GM18499 (cell line): ENCODE measurements at regions not wholly inside any gene's neighbourhood (a gene's known extent, or its start where the extent isn't known, plus 50 kb on each side); places are given as distances from the start of the nearest gene placed in this dataset.
"Not testable (repeated sequence)": the region's sequence is repeated elsewhere in the genome, so short reads cannot be mapped to it uniquely, and the experiment has no call there.

Source experiments
- ATAC-seq: cut with Tn5 transposase; IDR thresholded peaks from one replicate; pipeline ENCODE4 v1.9.1; 2021; ENCODE audit warnings: moderate number of reproducible peaks; ENCODE audit not compliant: insufficient read depth, unreplicated experiment

DNA sequence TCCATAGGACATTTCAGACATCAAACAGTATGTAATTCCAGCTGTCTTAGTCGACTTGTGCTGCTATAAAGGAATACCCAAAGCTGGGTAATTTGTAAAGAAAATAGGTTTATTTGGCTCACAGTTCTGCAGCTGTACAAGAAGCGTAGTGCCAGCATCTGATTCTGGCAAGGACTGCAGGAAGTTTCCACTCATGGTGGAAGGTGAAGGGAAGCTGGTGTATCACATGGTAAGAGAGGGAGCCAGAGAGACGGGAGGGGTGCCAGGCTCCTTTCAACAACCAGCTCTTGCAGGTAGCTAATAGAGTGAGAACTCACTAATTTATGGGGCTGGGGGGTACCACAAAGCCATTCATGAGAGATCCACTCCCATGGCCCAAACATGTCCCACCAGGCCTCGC, 253.0 kb upstream of the FGF13 start:
- no peak for ATAC-seq

DNA sequence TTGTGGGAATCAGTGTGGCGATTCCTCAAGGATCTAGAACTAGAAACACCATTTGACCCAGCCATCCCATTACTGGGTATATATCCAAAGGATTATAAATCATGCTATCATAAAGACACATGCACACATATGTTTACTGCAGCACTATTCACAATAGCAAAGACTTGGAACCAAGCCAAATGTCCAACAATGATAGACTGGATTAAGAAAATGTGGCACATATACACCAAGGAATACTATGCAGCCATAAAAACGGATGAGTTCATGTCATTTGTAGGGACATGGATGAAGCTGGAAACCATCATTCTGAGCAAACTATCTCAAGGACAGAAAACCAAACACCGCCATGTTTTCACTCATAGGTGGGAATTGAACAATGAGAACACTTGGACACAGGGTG, 250.9 kb upstream of the FGF13 start:
- not testable (repeated sequence) for ATAC-seq

DNA sequence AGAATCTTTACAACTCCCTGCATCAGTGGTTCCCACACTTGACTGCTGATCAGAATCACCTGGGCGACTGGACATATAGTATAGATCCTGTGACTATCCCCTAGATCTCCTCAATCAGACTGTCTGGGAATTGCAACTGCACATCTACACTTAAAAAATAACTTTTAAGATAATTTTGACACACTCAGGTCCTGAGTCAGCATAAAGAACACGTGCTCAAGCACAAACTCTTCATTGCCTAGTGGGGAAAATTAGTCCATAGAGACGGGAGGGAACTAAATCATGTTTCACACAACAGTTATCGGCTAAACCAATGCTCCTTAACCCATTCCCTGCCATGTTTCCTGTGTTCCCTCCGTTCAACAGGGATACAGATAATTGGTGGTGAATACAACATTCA, 243.5 kb upstream of the FGF13 start:
- ATAC-seq, result no peak

GRCh38 chrX:138946926-138947325, 235.4 kb upstream of the FGF13 start:
- ATAC-seq, result no peak

GRCh38 chrX:138945219-138945618, 233.7 kb upstream of the FGF13 start:
- ATAC-seq, result no peak

- no peak for ATAC-seq
Measured at GRCh38 chrX:138939038-138939437, 227.5 kb upstream of the FGF13 start.

- no peak for ATAC-seq
Measured at GRCh38 chrX:138938003-138938402, 226.5 kb upstream of the FGF13 start.

DNA sequence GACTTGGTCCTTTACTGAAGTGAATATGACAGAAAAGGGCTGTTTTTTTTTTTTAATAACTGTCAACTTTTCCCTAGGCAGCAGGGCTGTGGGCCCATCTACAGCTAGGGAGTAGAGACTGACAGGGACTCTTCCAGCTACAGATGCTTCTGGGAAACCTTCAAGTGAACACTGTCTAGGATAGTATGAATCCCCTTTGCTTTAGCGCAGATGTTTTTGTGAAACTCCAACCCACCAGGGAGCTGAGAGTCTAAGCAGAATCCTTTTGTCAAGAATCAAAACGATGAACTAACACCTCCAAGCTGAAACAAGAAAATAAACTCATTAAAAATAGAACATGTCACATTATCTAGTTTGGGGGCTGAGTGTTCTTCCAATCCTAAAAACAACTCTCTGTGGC, 219.7 kb upstream of the FGF13 start:
- ATAC-seq, result no peak

GRCh38 chrX:138930583-138930945, 219.0 kb upstream of the FGF13 start:
- no peak for ATAC-seq

DNA sequence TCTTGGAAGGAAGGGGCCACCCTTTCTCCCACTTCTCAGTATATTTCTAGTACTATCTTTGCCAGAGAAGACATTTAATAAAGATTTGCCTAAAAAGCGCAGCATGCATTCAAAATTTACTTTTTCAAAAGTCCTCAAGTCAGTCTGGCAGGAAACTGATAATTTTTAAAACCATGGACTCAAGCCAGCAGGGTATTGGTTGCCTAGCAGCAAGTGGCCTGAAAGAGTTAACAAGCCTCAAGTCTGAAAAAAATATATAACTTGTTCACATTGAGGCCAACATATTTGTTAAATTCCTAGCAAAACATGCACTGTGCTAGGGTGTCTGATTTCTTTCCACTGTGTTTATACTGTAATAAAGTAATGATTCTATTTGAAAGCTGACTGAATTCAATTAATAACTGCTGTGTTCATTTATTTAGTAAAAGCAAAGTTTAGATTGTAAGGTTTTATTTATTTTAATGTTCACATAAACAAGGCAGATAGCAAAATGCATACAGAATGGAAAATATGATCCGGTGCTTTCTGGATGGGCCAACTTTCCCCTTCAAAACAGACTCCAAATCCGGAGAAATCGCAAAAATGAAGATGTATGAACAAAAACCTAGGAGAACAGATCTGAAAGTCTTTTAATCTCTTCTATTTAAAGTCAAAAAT, 218.5 kb upstream of the FGF13 start:
- no peak for ATAC-seq

DNA sequence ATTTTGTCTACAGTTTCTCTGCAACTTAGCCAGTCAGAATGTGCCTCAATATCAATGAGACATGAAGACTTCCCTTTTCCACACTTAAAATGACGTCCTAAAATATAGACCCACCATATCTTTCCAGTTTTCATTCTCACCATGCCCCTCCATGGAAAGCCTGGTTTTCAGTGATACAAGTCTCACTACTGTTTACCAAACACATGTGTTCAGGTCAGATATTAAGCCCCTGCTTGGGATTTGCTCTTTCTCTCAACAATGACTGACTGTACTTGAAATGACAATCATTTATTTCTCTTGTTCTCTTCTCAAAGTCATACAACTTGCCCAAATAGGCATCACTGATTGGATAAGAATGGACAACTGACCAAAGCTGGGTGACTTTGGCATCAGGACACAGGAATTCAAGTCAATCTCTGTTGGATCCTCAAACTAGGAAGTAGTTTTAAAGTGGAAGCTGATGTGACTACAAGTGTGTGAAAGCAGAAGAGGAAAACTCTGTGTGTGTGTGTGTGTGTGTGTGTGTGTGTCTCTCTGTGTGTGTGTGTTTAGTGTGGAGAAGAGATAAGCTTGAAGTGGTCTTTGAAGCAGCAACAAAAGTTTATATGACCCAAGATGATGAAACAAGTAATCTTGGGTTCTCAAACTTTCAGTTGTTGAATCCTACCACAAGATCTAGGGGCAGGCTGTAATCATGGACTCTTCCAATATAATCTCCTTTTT, 217.4 kb upstream of the FGF13 start:
- no peak for ATAC-seq

DNA sequence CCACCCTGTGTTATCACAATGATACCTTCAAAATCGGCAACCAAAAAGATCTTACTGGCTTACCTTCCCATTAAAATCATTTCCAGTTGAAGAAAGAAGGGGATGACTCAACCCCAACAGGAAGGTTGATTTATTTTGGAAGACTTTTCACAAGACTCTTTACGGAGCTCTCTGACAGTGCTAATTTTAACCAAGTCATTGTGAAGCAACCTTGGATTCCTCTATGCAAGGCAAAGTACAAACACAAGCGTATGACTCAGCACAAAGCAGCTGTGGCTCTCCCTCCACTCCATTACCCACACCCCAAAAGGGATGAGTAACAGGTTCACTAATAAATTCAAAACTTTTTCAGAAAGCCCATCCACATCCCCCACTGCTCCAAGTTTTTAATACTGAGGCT, 213.8 kb upstream of the FGF13 start:
- ATAC-seq, result no peak

GRCh38 chrX:138923805-138924204, 212.3 kb upstream of the FGF13 start:
- no peak for ATAC-seq

DNA sequence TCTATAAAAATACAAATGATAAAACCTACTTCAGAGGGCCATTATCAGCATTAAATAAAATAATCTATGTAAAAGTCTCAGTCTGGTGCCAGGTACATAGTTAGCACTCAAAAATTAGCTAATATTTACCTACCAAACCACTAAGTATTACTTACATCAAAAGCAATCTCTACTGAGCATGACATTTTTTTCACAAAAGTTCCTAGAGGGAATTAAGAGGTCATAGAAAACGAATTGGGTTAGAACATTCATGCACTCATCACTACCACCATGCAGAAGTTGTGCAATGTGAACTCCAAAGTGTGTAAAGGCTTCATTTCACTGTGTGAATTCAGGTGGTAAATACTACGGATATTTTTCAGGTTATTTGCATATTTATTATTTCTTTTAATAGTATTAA, 209.5 kb upstream of the FGF13 start:
- ATAC-seq, result no peak

GRCh38 chrX:138917781-138918180, 206.3 kb upstream of the FGF13 start:
- no peak for ATAC-seq

- ATAC-seq, result no peak
Measured at GRCh38 chrX:138914767-138915166, 203.2 kb upstream of the FGF13 start.

GRCh38 chrX:138908577-138908976, 197.1 kb upstream of the FGF13 start:
- ATAC-seq, result no peak

GRCh38 chrX:138897621-138898492, 186.3 kb upstream of the FGF13 start:
- ATAC-seq, result no peak

- ATAC-seq, result no peak
Measured at GRCh38 chrX:138890491-138890890, 179.0 kb upstream of the FGF13 start.

- no peak for ATAC-seq
Measured at GRCh38 chrX:138889149-138889548, 177.6 kb upstream of the FGF13 start.

DNA sequence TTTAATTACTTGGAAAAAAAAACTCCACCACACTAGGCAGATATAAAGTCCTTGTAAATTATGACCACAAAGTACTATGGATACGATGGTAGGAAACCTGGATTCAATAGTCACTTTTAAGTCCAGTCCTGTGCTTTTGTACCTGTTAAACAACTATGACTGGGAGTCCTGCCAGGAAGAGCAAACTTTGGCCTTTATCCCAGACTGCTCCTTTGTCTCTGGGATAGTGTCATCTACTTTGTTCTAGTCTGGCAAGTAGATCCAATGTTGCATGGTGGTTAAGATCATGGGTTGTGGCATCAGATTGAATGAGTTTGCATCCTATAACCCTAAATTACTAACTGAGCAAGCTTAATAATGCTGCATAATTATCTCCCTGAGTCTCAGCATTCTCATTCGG, 175.3 kb upstream of the FGF13 start:
- ATAC-seq, result no peak
